Superior temporal gyrus (tissue), 1 donor: ENCODE measurements at regions not wholly inside any gene's neighbourhood (a gene's known extent, or its start where the extent isn't known, plus 50 kb on each side); places are given as distances from the start of the nearest gene placed in this dataset.
"Not testable (repeated sequence)": the region's sequence is repeated elsewhere in the genome, so short reads cannot be mapped to it uniquely, and the experiment has no call there.

Experiments used
- DNase-seq: peaks from one replicate; pipeline ENCODE4 v3.0.0-alpha.2; 2016; ENCODE audit errors: extremely low spot score

GRCh38 chr4:84286048-84286447, 213.0 kb downstream of the NKX6-1 start:
- no peak for DNase-seq

- DNase-seq, result no peak
These were observed 219.4 kb downstream of the NKX6-1 start for GRCh38 chr4:84279678-84280077.

- no peak for DNase-seq
These were observed 221.2 kb downstream of the NKX6-1 start for GRCh38 chr4:84277923-84278322.

- no peak for DNase-seq
These were observed 222.3 kb downstream of the NKX6-1 start for GRCh38 chr4:84276752-84277151.

- DNase-seq, result no peak
These were observed 229.5 kb downstream of the NKX6-1 start for GRCh38 chr4:84269536-84270044.

GRCh38 chr4:84264652-84265051, 234.4 kb downstream of the NKX6-1 start:
- no peak for DNase-seq

GRCh38 chr4:84263415-84263814, 235.7 kb downstream of the NKX6-1 start:
- DNase-seq, result no peak

GRCh38 chr4:84260495-84260894, 238.6 kb downstream of the NKX6-1 start:
- no peak for DNase-seq

GRCh38 chr4:84258905-84259830, 239.9 kb downstream of the NKX6-1 start:
- no peak for DNase-seq

GRCh38 chr4:84254537-84254936, 244.6 kb downstream of the NKX6-1 start:
- DNase-seq, result no peak

- DNase-seq, result no peak
These were observed 249.6 kb downstream of the NKX6-1 start for GRCh38 chr4:84249521-84249920.

- not testable (repeated sequence) for DNase-seq
These were observed 254.1 kb downstream of the NKX6-1 start for GRCh38 chr4:84245042-84245441.

- DNase-seq, result not testable (repeated sequence)
These were observed 254.7 kb downstream of the NKX6-1 start for GRCh38 chr4:84244346-84244801.

- DNase-seq, result no peak
These were observed 255.4 kb downstream of the NKX6-1 start for GRCh38 chr4:84243685-84244084.

GRCh38 chr4:84239278-84239845, 259.7 kb downstream of the NKX6-1 start:
- DNase-seq, result no peak

GRCh38 chr4:84238247-84239090, 260.6 kb downstream of the NKX6-1 start:
- no peak for DNase-seq

- DNase-seq, result no peak
These were observed 262.1 kb downstream of the NKX6-1 start for GRCh38 chr4:84237008-84237407.

- no peak for DNase-seq
These were observed 263.8 kb downstream of the NKX6-1 start for GRCh38 chr4:84235126-84235944.

- no peak for DNase-seq
These were observed 266.6 kb downstream of the NKX6-1 start for GRCh38 chr4:84232309-84233095.

GRCh38 chr4:84231539-84232055, 267.5 kb downstream of the NKX6-1 start:
- DNase-seq, result no peak
